ENCODE measurements at regions not wholly inside any gene's neighbourhood (a gene's known extent, or its start where the extent isn't known, plus 50 kb on each side); places are given as distances from the start of the nearest gene placed in this dataset.

DNA sequence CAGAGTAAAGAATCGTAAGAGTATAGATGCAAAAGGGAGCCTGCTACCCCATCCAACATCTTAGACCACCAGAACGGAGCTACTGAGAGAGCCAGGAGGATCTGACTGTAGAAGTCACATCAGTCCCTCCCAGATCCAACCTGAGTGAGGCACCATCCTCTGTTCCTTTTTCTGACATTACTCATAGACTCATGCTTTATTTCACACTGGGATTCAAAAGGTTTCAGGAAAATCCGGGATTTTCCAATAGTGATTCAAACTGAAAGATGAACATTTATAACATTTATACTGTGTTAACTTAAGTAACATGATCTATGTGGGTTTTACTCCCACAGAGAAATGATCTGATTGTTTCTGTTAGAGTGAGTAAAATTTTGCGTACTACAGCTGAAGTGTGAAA, 868.6 kb upstream of the GJE1 start:
- TF ChIP-seq, protein P1, sequence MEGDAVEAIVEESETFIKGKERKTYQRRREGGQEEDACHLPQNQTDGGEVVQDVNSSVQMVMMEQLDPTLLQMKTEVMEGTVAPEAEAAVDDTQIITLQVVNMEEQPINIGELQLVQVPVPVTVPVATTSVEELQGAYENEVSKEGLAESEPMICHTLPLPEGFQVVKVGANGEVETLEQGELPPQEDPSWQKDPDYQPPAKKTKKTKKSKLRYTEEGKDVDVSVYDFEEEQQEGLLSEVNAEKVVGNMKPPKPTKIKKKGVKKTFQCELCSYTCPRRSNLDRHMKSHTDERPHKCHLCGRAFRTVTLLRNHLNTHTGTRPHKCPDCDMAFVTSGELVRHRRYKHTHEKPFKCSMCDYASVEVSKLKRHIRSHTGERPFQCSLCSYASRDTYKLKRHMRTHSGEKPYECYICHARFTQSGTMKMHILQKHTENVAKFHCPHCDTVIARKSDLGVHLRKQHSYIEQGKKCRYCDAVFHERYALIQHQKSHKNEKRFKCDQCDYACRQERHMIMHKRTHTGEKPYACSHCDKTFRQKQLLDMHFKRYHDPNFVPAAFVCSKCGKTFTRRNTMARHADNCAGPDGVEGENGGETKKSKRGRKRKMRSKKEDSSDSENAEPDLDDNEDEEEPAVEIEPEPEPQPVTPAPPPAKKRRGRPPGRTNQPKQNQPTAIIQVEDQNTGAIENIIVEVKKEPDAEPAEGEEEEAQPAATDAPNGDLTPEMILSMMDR (IDR thresholded peaks at IDR 0.05; ENCODE audit: insufficient read depth, low read length, poor library complexity, severe bottlenecking): no peak
- no peak for TF ChIP-seq EZH2phosphoT487 (conservative IDR thresholded peaks at IDR 0.05; ENCODE audit: low read length)
